Transverse colon (tissue), 4 donors: ENCODE measurements at regions not wholly inside any gene's neighbourhood (a gene's known extent, or its start where the extent isn't known, plus 50 kb on each side); places are given as distances from the start of the nearest gene placed in this dataset.

Source experiments
- DNase-seq: peaks from one replicate; pipeline ENCODE4 v3.0.0-alpha.2; 2019
- H3K27ac ChIP-seq, 4 donors: fragments of 200-600 bp; sonication (generic); 2 replicates each; pipeline ENCODE4 v1.5.1; 2016 to 2018; ENCODE audit warnings: inconsistent platforms in 4 of 4
- H3K27me3 ChIP-seq: fragments of 200-600 bp; sonication (generic); 2 replicates; pipeline ENCODE4 v1.5.1; 2017; ENCODE audit warnings: inconsistent platforms
- H3K36me3 ChIP-seq, 4 donors: fragments of 200-600 bp; sonication (generic); 2 replicates each; pipeline ENCODE4 v1.5.1; 2017 to 2019; ENCODE audit warnings: inconsistent platforms in 4 of 4
- H3K4me1 ChIP-seq, 4 donors: fragments of 200-600 bp; sonication (generic); 2 replicates each; pipeline ENCODE4 v1.5.1; 2017 to 2020; ENCODE audit warnings: inconsistent platforms in 4 of 4
- H3K4me3 ChIP-seq, 4 donors: fragments of 200-600 bp; sonication (generic); 1 replicate in 1 of 4; 2 replicates in 3 of 4; pipeline versions ENCODE4 v1.5.1 to v1.6.1; 2017 to 2019; ENCODE audit warnings: inconsistent platforms in 4 of 4
- H3K9me3 ChIP-seq, 2 donors: fragments of 200-600 bp; sonication (generic); 2 replicates each; pipeline ENCODE4 v1.5.1; 2017 to 2019; ENCODE audit warnings: inconsistent platforms in 2 of 2
- EP300 ChIP-seq: sonication (generic); formaldehyde crosslinking; IDR thresholded peaks from one replicate; pipeline ENCODE4 v1.6.1; 2017; ENCODE audit warnings: antibody characterized with exemption, low read depth
- POLR2A ChIP-seq: fragments of 450-650 bp; IDR thresholded peaks from one replicate; pipeline ENCODE4 v1.6.1; 2016; ENCODE audit warnings: antibody characterized with exemption, mild to moderate bottlenecking, moderate library complexity
- POLR2AphosphoS5 ChIP-seq, 3 donors: sonication (generic); formaldehyde crosslinking; IDR thresholded peaks; one replicate each; pipeline ENCODE4 v1.6.1; 2016; ENCODE audit warnings: antibody characterized with exemption in 3 of 3
- WGBS, 2 donors: methylation state at CpG; one replicate each; pipeline ENCODE4 v1.1.5; 2018; ENCODE audit warnings: low coverage in 1 of 2; 5-methylcytosine and 5-hydroxymethylcytosine counted together
- in situ Hi-C, 4 donors: fragments of 200-750 bp; cut with MboI; loops; one replicate each; pipeline versions ENCODE4 v1.15.0 to v1.15.1; 2017; ENCODE audit warnings: low sequenced_read_pairs in 3 of 4, low pct_ligation_motif_present in 1 of 4, low pct_unique_long_range_greater_than_20kb in 1 of 4
- intact Hi-C: fragments of 100-400 bp; cut with DNase I; formaldehyde crosslinking; loops from one replicate; pipeline ENCODE4 v1.15.1; 2023; ENCODE audit warnings: low total_unique reads
- TF ChIP-seq, protein P1 (sequence below), 5 experiments: fragments of 200-600 bp in 3 of 5; fragments of 450-650 bp in 2 of 5; sonication (generic) in 3 of 5; IDR thresholded peaks; 1 replicate in 2 of 5; 2 replicates in 3 of 5; pipeline ENCODE4 v1.5.1; 2016 to 2017; ENCODE audit warnings: antibody characterized with exemption in 5 of 5, inconsistent platforms in 3 of 5, mild to moderate bottlenecking in 2 of 5, moderate library complexity in 1 of 5

DNA sequence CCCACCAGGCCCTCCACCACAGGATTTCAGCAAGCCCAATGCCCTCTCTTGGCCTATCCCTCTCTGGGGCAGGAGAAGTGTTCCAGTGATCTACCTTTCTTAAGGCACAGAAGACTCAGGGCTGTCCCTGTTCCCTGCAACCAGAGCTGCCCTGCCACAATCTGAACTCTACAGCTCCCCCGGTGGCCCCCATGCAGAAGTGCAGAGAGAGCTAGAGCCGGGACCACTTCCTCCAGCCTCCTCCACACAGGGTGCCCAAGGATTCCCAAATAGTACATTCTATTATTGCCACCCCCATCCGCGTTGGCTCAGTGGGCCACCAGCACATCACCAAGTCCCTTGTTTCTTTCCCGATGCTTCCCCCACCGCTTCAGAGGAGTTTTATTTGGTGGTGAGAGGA is 114.8 kb upstream of the PTPRM start:
- H3K27ac ChIP-seq = no peak overlapping the region
- H3K4me1 ChIP-seq = no peaks in the 10 kb centered on the region
- H3K27me3 ChIP-seq = no peaks in the 10 kb centered on the region
- in situ Hi-C loops = no loop called here
- 35 to 60% methylated on average over 4 to 6 of the region's 6 CpGs for WGBS, 2 donors
- H3K4me3 ChIP-seq = no peak overlapping the region
- DNase-seq = no peak
- intact Hi-C loops = no loop called here
- TF ChIP-seq, protein P1, sequence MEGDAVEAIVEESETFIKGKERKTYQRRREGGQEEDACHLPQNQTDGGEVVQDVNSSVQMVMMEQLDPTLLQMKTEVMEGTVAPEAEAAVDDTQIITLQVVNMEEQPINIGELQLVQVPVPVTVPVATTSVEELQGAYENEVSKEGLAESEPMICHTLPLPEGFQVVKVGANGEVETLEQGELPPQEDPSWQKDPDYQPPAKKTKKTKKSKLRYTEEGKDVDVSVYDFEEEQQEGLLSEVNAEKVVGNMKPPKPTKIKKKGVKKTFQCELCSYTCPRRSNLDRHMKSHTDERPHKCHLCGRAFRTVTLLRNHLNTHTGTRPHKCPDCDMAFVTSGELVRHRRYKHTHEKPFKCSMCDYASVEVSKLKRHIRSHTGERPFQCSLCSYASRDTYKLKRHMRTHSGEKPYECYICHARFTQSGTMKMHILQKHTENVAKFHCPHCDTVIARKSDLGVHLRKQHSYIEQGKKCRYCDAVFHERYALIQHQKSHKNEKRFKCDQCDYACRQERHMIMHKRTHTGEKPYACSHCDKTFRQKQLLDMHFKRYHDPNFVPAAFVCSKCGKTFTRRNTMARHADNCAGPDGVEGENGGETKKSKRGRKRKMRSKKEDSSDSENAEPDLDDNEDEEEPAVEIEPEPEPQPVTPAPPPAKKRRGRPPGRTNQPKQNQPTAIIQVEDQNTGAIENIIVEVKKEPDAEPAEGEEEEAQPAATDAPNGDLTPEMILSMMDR (IDR thresholded peaks at IDR 0.05) = peak in 4 of 5 experiments; percentile 37 to 53 (median 44)
- no peak for TF ChIP-seq EP300
- no peaks in the 10 kb centered on the region for H3K9me3 ChIP-seq
- no peaks in the 10 kb centered on the region for H3K36me3 ChIP-seq

DNA sequence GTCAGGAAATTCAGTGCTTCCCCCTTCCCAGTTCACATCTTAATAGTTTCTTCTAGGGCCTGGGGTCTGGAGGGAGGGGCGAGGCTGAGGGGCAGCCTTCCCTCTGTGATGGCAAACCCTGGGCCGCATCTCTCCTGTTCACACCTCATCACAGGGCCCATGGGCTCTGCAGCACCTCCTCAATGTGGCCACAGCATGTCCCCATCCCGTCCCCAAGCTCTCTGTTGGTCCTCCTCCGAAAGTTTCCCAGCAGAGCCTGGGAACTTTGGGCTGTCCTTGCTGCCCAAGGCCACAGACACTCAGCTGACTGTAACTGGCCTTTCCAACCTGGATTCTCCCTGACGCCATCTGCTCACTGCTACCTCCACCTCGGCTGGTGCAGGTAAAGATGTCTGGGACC is 112.7 kb upstream of the PTPRM start:
- no peak overlapping the region for H3K27ac ChIP-seq
- H3K27me3 ChIP-seq = no peaks in the 10 kb centered on the region
- TF ChIP-seq EP300 = no peak
- no peak for TF ChIP-seq POLR2AphosphoS5 (IDR thresholded peaks at IDR 0.05)
- TF ChIP-seq, protein P1 (IDR thresholded peaks at IDR 0.05) = no peak
- TF ChIP-seq POLR2A = no peak
- intact Hi-C loops (no loop called here), in situ Hi-C loops (no loop called here)
- 78% methylated on average over 6 of the region's 6 CpGs; no CpG with 5 or more reads in 1 of the 2 donors for WGBS, 2 donors
- H3K4me3 ChIP-seq = no peak overlapping the region
- H3K36me3 ChIP-seq = no peaks in the 10 kb centered on the region
- H3K4me1 ChIP-seq = no peaks in the 10 kb centered on the region
- no peaks in the 10 kb centered on the region for H3K9me3 ChIP-seq
- no peak for DNase-seq

DNA sequence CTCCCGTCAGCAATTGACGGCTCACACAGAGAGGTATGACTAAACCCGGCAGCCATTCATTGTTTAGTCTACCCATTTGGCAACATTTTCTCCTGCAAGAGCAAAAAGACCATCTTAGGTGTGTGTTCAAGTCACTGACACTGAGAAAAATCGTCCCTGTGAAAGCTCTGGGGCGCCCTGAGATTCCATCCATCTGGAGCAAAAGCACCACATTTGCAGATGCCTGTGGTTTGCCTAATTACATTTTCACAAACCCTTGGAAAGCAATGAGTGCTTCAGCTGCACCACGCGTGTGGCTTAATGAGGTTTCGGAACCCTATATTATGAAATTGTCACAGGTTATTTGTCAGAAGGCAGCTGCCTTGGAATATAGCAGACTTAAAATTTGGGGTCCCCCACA is 110.7 kb upstream of the PTPRM start:
- Histone ChIP-seq H3K9me3 (no peaks in the 10 kb centered on the region), H3K4me1 (peaks cover 0 to 10% (median 2%) of the 10 kb centered on the region in 4 donors), H3K4me3 (no peak overlapping the region), H3K27ac (no peak overlapping the region), H3K36me3 (no peaks in the 10 kb centered on the region), H3K27me3 (no peaks in the 10 kb centered on the region)
- TF ChIP-seq, protein P1 (IDR thresholded peaks at IDR 0.05) = no peak
- TF ChIP-seq POLR2A (no peak), EP300 (no peak), POLR2AphosphoS5 (IDR thresholded peaks at IDR 0.05) (no peak)
- 78 to 80% methylated on average over 3 to 8 of the region's 8 CpGs for whole genome bisulfite sequencing, 2 donors
- intact Hi-C loops = no loop called here
- in situ Hi-C loops = no loop called here
- no peak for DNase-seq

- in situ Hi-C loops = no loop called here
- 76 to 80% methylated on average over 1 to 6 of the region's 6 CpGs for WGBS, 2 donors
Observed at GRCh38 chr18:7457262-7457661, 109.9 kb upstream of the PTPRM start.

More at GRCh38 chr18:7457262-7457661, 109.9 kb upstream of the PTPRM start:
- intact Hi-C loops = no loop called here
- H3K27ac ChIP-seq = no peak overlapping the region
- DNase-seq = no peak
- H3K4me1 ChIP-seq = peaks cover 0 to 12% (median 2%) of the 10 kb centered on the region in 4 donors
- TF ChIP-seq POLR2AphosphoS5 (IDR thresholded peaks at IDR 0.05) = no peak
- no peak for TF ChIP-seq POLR2A
- no peak for TF ChIP-seq EP300
- TF ChIP-seq, protein P1 (IDR thresholded peaks at IDR 0.05) = no peak
- no peak overlapping the region for H3K4me3 ChIP-seq
- no peaks in the 10 kb centered on the region for H3K27me3 ChIP-seq
- H3K36me3 ChIP-seq = no peaks in the 10 kb centered on the region
- H3K9me3 ChIP-seq = no peaks in the 10 kb centered on the region
